ENCODE measurements at regions not wholly inside any gene's neighbourhood (a gene's known extent, or its start where the extent isn't known, plus 50 kb on each side); places are given as distances from the start of the nearest gene placed in this dataset.

DNA sequence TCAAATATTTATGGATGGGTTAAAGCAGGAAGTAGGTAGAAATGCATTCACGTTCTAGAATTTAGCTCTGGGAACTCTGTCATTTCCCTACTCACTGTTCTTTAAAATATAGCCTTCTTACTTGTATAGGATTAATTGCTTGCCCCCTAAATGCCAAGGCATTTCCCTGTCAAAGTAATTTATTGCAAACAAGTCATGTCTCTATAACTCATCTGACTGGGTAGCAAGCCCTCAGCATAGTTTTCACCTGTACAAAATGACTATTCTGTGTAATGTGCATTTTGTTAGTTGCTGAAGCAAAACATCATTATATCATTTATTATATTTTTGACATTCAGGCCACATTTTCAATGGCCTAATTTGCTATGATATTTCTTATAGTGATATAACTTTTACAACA lies 1308.2 kb upstream of the EPHA6 start:
- no peak for TF ChIP-seq EZH2 (IDR thresholded peaks at IDR 0.05; ENCODE audit: low read length, unreplicated experiment)
- TF ChIP-seq, protein P1, sequence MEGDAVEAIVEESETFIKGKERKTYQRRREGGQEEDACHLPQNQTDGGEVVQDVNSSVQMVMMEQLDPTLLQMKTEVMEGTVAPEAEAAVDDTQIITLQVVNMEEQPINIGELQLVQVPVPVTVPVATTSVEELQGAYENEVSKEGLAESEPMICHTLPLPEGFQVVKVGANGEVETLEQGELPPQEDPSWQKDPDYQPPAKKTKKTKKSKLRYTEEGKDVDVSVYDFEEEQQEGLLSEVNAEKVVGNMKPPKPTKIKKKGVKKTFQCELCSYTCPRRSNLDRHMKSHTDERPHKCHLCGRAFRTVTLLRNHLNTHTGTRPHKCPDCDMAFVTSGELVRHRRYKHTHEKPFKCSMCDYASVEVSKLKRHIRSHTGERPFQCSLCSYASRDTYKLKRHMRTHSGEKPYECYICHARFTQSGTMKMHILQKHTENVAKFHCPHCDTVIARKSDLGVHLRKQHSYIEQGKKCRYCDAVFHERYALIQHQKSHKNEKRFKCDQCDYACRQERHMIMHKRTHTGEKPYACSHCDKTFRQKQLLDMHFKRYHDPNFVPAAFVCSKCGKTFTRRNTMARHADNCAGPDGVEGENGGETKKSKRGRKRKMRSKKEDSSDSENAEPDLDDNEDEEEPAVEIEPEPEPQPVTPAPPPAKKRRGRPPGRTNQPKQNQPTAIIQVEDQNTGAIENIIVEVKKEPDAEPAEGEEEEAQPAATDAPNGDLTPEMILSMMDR (conservative IDR thresholded peaks at IDR 0.05; ENCODE audit: low read depth, low read length), result no peak
- no peak for TF ChIP-seq EZH2phosphoT487 (IDR thresholded peaks at IDR 0.05; ENCODE audit: borderline replicate concordance, low read length)

Measured in PC-3 (cell line).